ENCODE measurements at regions not wholly inside any gene's neighbourhood (a gene's known extent, or its start where the extent isn't known, plus 50 kb on each side); places are given as distances from the start of the nearest gene placed in this dataset.

- TF ChIP-seq CTCF (conservative IDR thresholded peaks at IDR 0.05; ENCODE audit: low read length) (no peak), EZH2phosphoT487 (IDR thresholded peaks at IDR 0.05; ENCODE audit: borderline replicate concordance) (no peak)
Observed at GRCh38 chr12:25368557-25368956, 117.8 kb upstream of the KRAS start.
